Large intestine (tissue), 3 donors: ENCODE measurements at regions not wholly inside any gene's neighbourhood (a gene's known extent, or its start where the extent isn't known, plus 50 kb on each side); places are given as distances from the start of the nearest gene placed in this dataset.

ENCODE experiments used
- DNase-seq, 2 donors: peaks; one replicate each; pipeline versions ENCODE4 v3.0.0 to v3.0.0-alpha.2; 2013
- H3K27ac ChIP-seq: one replicate; pipeline ENCODE4 v1.5.1; 2013; ENCODE audit warnings: low read length
- H3K27me3 ChIP-seq: 2 replicates; pipeline ENCODE4 v1.6.1; 2013; ENCODE audit warnings: low read length; ENCODE audit not compliant: control insufficient read depth, insufficient read depth
- H3K36me3 ChIP-seq: 2 replicates; pipeline ENCODE4 v1.6.1; 2013; ENCODE audit warnings: low read length; ENCODE audit not compliant: control insufficient read depth, insufficient read depth
- H3K4me1 ChIP-seq: one replicate; pipeline ENCODE4 v1.6.1; 2013; ENCODE audit warnings: low read length; ENCODE audit not compliant: control insufficient read depth, insufficient read depth
- H3K4me3 ChIP-seq: one replicate; pipeline ENCODE4 v1.5.1; 2013; ENCODE audit warnings: low read length
- H3K9me3 ChIP-seq: one replicate; pipeline ENCODE4 v1.6.1; 2013; ENCODE audit warnings: mild to moderate bottlenecking, low read depth, low read length, moderate library complexity; ENCODE audit not compliant: control insufficient read depth
- WGBS: methylation state at CpG from one replicate; pipeline ENCODE4 v1.1.5; 2013; ENCODE audit warnings: low lambda C conversion rate; ENCODE audit not compliant: insufficient coverage; 5-methylcytosine and 5-hydroxymethylcytosine counted together

DNA sequence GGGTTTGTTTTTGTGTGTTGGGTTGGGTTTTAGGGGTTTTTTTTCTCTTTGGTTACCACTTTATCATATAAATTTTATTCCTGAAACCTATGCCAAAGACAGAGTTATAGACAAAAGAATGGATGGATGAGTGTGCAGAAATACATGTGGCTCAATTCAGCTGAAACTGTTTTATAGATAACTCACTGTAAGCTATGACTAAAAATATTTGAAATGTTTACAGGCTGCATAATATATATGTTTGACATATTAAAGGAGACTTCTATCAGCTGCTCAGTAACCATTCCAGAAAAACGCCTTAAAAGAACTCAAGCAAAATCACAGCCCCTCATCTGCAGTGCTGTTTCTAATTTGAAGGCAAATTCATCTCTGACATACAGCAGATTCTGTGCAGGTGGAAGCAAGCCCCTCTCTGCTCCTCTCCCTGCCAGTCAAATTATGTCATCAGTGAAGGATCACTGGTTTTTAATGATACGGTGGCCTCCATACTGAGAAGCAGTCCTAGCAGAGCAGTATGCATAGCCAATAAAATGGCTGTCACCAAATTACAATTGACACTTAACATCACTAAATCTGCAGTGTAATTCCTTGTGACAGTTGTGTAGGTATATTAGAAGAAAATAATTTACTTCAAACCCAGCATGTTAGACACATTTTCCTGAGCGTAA is 301.6 kb downstream of the NR2F1-AS1 start:
- Histone ChIP-seq H3K27me3 (no peaks in the 10 kb centered on the region), H3K9me3 (no peaks in the 10 kb centered on the region), H3K36me3 (no peaks in the 10 kb centered on the region), H3K4me1 (no peaks in the 10 kb centered on the region), H3K4me3 (no peak overlapping the region), H3K27ac (no peak overlapping the region)
- DNase-seq, result no peak
- WGBS, result no CpG with 5 or more reads among the region's 3 CpGs

- Histone ChIP-seq H3K27ac (no peak overlapping the region), H3K4me1 (no peaks in the 10 kb centered on the region), H3K4me3 (no peak overlapping the region), H3K27me3 (no peaks in the 10 kb centered on the region), H3K9me3 (no peaks in the 10 kb centered on the region), H3K36me3 (no peaks in the 10 kb centered on the region)
- no CpG with 5 or more reads among the region's 2 CpGs for WGBS
- no peak for DNase-seq
These were observed 302.1 kb downstream of the NR2F1-AS1 start for GRCh38 chr5:93278896-93279295.

- Histone ChIP-seq H3K36me3 (no peaks in the 10 kb centered on the region), H3K27me3 (no peaks in the 10 kb centered on the region), H3K9me3 (no peaks in the 10 kb centered on the region), H3K4me3 (no peak overlapping the region), H3K27ac (no peak overlapping the region), H3K4me1 (no peaks in the 10 kb centered on the region)
- DNase-seq, result no peak
- 100% methylated on average over 1 of the region's 6 CpGs for WGBS
These were observed 304.0 kb downstream of the NR2F1-AS1 start for GRCh38 chr5:93277051-93277450.

DNA sequence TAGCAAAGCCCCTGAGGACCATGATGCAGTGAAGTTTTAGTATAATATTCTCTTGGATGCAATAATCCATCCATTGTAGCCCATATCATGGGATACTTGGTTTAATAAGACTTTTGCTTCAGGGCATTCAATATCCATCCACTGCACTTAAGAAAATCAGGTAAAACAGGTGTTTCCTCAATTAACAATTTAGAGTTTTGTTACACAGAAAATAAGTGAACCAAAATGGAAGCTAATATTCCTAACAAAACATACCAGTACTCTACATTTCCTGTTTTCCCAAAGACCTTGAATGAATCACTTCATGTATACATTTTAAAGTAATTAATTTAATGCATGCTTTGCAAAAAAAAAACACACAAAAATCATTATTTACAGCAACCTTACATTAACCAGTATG is 305.6 kb downstream of the NR2F1-AS1 start:
- H3K4me1 ChIP-seq, result no peaks in the 10 kb centered on the region
- H3K36me3 ChIP-seq, result no peaks in the 10 kb centered on the region
- no peaks in the 10 kb centered on the region for H3K9me3 ChIP-seq
- H3K27ac ChIP-seq, result no peak overlapping the region
- no peak for DNase-seq
- no peak overlapping the region for H3K4me3 ChIP-seq
- no peaks in the 10 kb centered on the region for H3K27me3 ChIP-seq

DNA sequence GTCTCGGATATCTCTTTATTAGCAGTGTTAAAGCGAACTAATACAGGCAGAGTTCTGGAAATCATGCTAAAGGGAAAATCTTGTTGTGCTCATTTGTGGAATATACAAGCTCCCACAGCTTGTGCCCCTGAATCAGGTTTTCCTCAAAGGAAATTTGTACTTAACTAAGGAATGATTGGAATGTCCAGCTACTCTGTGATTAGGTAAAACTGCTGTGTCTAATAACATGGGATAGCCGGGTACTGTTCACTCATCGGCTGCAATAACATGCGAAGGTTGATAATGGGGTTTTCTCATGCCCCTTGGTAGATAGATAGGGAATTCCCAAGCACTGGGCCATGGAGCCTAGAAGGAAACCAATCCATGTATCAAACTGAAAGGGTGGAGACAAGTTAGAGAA is 306.7 kb downstream of the NR2F1-AS1 start:
- H3K27me3 ChIP-seq, result no peaks in the 10 kb centered on the region
- WGBS, result 60% methylated on average over 3 of the region's 5 CpGs
- no peak for DNase-seq
- H3K4me3 ChIP-seq, result no peak overlapping the region
- H3K27ac ChIP-seq, result no peak overlapping the region
- no peaks in the 10 kb centered on the region for H3K4me1 ChIP-seq
- no peaks in the 10 kb centered on the region for H3K36me3 ChIP-seq
- H3K9me3 ChIP-seq, result no peaks in the 10 kb centered on the region

DNA sequence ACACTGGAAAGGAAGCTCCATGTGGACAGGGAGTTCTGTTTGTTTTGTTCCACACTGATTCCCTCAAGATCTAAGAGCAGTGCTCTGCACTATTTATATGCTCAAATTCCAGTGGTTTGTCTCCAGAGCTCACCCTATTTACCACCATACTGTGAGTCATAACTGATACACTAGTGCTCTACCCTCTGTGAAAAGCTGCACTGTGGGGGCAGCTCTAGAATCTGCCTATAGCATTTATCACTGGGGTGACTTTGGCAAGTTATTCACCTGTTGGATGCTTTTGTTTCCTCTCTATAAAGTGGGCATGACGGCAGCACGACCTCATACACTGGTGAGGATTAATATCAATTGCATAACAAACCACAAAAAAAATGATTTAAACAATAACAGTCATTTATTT is 307.8 kb downstream of the NR2F1-AS1 start:
- H3K9me3 ChIP-seq, result no peaks in the 10 kb centered on the region
- H3K27ac ChIP-seq, result no peak overlapping the region
- no peak overlapping the region for H3K4me3 ChIP-seq
- 33% methylated on average over 2 of the region's 2 CpGs for WGBS
- DNase-seq, result no peak
- H3K4me1 ChIP-seq, result no peaks in the 10 kb centered on the region
- H3K36me3 ChIP-seq, result no peaks in the 10 kb centered on the region
- H3K27me3 ChIP-seq, result no peaks in the 10 kb centered on the region

GRCh38 chr5:93272108-93272507 is 308.9 kb downstream of the NR2F1-AS1 start:
- no peak for DNase-seq
- H3K27me3 ChIP-seq, result no peaks in the 10 kb centered on the region
- H3K4me1 ChIP-seq, result no peaks in the 10 kb centered on the region
- 74% methylated on average over 3 of the region's 5 CpGs for whole genome bisulfite sequencing
- H3K36me3 ChIP-seq, result no peaks in the 10 kb centered on the region
- H3K4me3 ChIP-seq, result no peak overlapping the region
- H3K27ac ChIP-seq, result no peak overlapping the region
- peaks cover 3% of the 10 kb centered on the region for H3K9me3 ChIP-seq

GRCh38 chr5:93267736-93268135 is 313.3 kb downstream of the NR2F1-AS1 start:
- no peaks in the 10 kb centered on the region for H3K36me3 ChIP-seq
- no peak overlapping the region for H3K27ac ChIP-seq
- no peak overlapping the region for H3K4me3 ChIP-seq
- peaks cover 5% of the 10 kb centered on the region for H3K9me3 ChIP-seq
- H3K27me3 ChIP-seq, result no peaks in the 10 kb centered on the region
- no CpG with 5 or more reads among the region's 13 CpGs for WGBS
- H3K4me1 ChIP-seq, result no peaks in the 10 kb centered on the region
- no peak for DNase-seq

DNA sequence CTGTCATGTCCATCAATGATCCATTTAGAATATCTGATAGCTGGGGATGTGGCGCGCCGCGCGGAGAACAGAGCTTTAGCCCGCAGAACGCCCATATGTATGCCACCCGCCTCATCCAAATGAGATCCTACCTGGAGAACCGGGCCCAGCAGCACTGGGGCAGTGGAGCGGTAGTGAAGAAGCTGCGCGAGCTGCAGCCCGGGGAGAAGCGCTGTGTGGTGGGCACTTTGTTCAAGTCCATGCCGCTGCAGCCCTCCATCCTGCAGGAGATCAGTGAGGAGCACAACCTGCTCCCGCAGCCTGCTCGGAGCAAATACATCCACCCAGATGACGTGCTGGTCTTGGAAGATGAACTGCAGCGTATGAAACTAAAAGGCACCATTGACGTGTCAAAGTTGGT is 313.7 kb downstream of the NR2F1-AS1 start:
- no peak overlapping the region for H3K4me3 ChIP-seq
- peaks cover 5% of the 10 kb centered on the region for H3K9me3 ChIP-seq
- no peaks in the 10 kb centered on the region for H3K36me3 ChIP-seq
- no peak overlapping the region for H3K27ac ChIP-seq
- no peaks in the 10 kb centered on the region for H3K27me3 ChIP-seq
- DNase-seq, result no peak
- 100% methylated on average over 3 of the region's 20 CpGs for WGBS
- H3K4me1 ChIP-seq, result no peaks in the 10 kb centered on the region

- H3K9me3 ChIP-seq, result no peaks in the 10 kb centered on the region
- no peak for DNase-seq
- H3K4me1 ChIP-seq, result no peaks in the 10 kb centered on the region
- WGBS, result no CpG with 5 or more reads among the region's 3 CpGs
- no peaks in the 10 kb centered on the region for H3K36me3 ChIP-seq
- H3K27me3 ChIP-seq, result no peaks in the 10 kb centered on the region
- H3K27ac ChIP-seq, result no peak overlapping the region
- no peak overlapping the region for H3K4me3 ChIP-seq
These were observed 323.4 kb downstream of the NR2F1-AS1 start for GRCh38 chr5:93257616-93258015.

DNA sequence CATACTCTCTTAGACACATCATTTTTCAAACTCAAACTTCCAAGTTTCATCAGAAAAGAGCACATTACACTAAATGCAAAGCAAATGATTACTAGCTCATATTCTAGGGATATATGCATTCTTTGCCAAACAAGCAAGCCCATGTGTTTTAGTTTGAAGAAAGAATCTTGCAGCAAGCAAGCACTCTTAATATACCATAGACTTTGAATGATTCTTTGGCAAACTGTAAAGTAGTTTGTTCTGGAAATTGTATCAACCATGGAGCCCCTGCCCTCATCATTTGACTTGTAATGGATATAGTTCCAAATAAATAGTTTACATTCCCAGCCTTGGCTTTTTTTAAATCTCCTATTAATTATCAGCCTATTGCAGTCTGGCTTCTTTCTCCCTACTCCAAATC is 325.2 kb downstream of the NR2F1-AS1 start:
- Histone ChIP-seq H3K9me3 (no peaks in the 10 kb centered on the region), H3K27me3 (no peaks in the 10 kb centered on the region), H3K36me3 (no peaks in the 10 kb centered on the region), H3K4me3 (no peak overlapping the region), H3K4me1 (no peaks in the 10 kb centered on the region), H3K27ac (no peak overlapping the region)
- DNase-seq, result no peak
